OCI-LY1 (cell line): ENCODE measurements at regions not wholly inside any gene's neighbourhood (a gene's known extent, or its start where the extent isn't known, plus 50 kb on each side); places are given as distances from the start of the nearest gene placed in this dataset.
"Not testable (repeated sequence)": the region's sequence is repeated elsewhere in the genome, so short reads cannot be mapped to it uniquely, and the experiment has no call there.

Experiments
- EZH2 ChIP-seq: fragments of 200-600 bp; sonication (generic), shearing (Covaris generic); IDR thresholded peaks from 2 replicates; pipeline ENCODE4 v1.8.0; 2017; ENCODE audit warnings: borderline replicate concordance, mixed run types, mild to moderate bottlenecking, antibody characterized with exemption, low read length, moderate library complexity, mixed read lengths
- TF ChIP-seq, protein P1 (sequence below): fragments of 200-600 bp; sonication (generic), shearing (Covaris generic); IDR thresholded peaks from 2 replicates; pipeline ENCODE4 v1.5.1; 2017; ENCODE audit warnings: mild to moderate bottlenecking, antibody characterized with exemption, low read length, moderate library complexity, mixed read lengths

DNA sequence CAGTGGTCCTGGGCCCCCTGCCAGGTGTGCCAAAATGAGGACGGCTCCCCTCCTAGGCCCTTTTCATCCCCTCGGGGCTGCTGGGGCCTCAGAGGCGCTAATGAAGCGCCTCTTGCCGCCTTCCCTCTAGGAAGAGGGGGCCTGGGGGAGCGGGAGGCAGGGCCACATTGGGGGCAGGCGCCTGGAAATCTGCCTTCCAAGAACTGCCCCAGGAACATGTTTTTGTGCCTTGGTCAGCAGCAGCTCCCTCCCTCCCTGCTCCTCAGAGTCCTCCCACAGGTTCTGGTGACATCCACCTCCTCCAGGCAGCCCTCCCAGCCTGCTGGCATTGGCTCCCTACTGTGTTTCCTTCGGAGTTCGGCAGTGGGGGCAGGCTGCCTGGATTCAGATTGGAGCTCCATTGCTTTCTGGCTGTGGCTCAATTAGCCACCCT lies 155.3 kb downstream of the CRLF3 start:
- TF ChIP-seq, protein P1, sequence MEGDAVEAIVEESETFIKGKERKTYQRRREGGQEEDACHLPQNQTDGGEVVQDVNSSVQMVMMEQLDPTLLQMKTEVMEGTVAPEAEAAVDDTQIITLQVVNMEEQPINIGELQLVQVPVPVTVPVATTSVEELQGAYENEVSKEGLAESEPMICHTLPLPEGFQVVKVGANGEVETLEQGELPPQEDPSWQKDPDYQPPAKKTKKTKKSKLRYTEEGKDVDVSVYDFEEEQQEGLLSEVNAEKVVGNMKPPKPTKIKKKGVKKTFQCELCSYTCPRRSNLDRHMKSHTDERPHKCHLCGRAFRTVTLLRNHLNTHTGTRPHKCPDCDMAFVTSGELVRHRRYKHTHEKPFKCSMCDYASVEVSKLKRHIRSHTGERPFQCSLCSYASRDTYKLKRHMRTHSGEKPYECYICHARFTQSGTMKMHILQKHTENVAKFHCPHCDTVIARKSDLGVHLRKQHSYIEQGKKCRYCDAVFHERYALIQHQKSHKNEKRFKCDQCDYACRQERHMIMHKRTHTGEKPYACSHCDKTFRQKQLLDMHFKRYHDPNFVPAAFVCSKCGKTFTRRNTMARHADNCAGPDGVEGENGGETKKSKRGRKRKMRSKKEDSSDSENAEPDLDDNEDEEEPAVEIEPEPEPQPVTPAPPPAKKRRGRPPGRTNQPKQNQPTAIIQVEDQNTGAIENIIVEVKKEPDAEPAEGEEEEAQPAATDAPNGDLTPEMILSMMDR: not testable (repeated sequence)
- not testable (repeated sequence) for TF ChIP-seq EZH2
